ENCODE measurements at regions not wholly inside any gene's neighbourhood (a gene's known extent, or its start where the extent isn't known, plus 50 kb on each side); places are given as distances from the start of the nearest gene placed in this dataset.

DNA sequence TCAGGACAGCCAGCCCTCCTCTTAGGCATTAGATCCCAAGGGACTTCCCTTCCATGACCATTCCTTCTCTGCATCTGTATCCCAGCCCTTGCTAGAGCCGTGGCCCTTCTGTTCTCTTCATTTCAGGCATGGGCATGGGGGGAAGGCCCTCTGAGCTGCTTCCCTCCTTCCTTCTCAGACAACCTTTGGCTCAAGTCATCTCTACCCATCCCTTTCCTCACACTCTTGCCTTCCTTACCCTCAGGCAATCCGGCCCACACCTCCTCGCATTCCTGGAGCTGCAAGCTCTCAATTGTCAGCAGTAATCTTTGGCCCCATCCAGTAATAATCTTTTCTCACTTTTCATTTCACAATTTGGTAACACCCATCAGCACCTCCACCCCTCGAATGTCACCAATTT, 426.9 kb upstream of the JARID2 start:
- ATAC-seq (ENCODE audit: low read depth): no peak
- no peak overlapping the region for H3K27ac ChIP-seq (ENCODE audit: poor library complexity, severe bottlenecking)
- no peaks in the 10 kb centered on the region for H3K27me3 ChIP-seq (ENCODE audit: insufficient read depth, poor library complexity, severe bottlenecking)
- no peak for DNase-seq (ENCODE audit: low spot score)
- H3K36me3 ChIP-seq (ENCODE audit: low read depth): no peaks in the 10 kb centered on the region
- TF ChIP-seq, protein P1, sequence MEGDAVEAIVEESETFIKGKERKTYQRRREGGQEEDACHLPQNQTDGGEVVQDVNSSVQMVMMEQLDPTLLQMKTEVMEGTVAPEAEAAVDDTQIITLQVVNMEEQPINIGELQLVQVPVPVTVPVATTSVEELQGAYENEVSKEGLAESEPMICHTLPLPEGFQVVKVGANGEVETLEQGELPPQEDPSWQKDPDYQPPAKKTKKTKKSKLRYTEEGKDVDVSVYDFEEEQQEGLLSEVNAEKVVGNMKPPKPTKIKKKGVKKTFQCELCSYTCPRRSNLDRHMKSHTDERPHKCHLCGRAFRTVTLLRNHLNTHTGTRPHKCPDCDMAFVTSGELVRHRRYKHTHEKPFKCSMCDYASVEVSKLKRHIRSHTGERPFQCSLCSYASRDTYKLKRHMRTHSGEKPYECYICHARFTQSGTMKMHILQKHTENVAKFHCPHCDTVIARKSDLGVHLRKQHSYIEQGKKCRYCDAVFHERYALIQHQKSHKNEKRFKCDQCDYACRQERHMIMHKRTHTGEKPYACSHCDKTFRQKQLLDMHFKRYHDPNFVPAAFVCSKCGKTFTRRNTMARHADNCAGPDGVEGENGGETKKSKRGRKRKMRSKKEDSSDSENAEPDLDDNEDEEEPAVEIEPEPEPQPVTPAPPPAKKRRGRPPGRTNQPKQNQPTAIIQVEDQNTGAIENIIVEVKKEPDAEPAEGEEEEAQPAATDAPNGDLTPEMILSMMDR (IDR thresholded peaks at IDR 0.05; ENCODE audit: poor library complexity, severe bottlenecking): no peak
- H3K9me3 ChIP-seq (ENCODE audit: severe bottlenecking): no peaks in the 10 kb centered on the region
- H3K4me3 ChIP-seq (ENCODE audit: severe bottlenecking): no peak overlapping the region
- H3K4me1 ChIP-seq (ENCODE audit: insufficient read depth, poor library complexity, severe bottlenecking): no peaks in the 10 kb centered on the region

DNA sequence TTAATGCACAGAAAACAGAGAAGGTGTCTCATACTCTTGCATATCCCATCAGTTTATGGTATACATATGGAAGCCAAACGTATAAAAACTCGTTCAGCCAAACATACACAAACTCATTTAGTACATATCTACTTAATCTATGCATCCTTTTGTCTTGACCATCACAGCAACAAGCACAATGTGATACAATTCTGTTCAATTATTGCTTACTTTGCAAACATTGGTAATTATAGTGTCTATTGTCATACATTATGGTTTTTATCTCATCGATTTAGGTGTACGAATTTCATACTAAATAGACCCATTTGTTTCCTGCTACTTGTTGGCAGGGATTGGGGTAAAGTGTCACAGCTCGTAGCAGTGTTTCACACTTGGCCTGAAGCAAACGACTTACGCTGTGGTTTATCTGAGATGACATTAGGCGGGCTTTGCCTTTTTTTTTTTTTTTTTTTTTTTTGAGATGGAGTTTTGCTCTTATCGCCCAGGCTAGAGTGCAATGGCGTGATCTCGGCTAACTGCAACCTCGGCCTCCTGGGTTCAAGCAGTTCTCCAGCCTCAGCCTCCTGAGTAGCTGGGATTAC, 425.9 kb upstream of the JARID2 start:
- TF ChIP-seq, protein P1 (IDR thresholded peaks at IDR 0.05; ENCODE audit: poor library complexity, severe bottlenecking): no peak
- H3K9me3 ChIP-seq (ENCODE audit: severe bottlenecking): no peaks in the 10 kb centered on the region
- ATAC-seq (ENCODE audit: low read depth): no peak
- no peaks in the 10 kb centered on the region for H3K36me3 ChIP-seq (ENCODE audit: low read depth)
- H3K27ac ChIP-seq (ENCODE audit: poor library complexity, severe bottlenecking): no peak overlapping the region
- no peaks in the 10 kb centered on the region for H3K27me3 ChIP-seq (ENCODE audit: insufficient read depth, poor library complexity, severe bottlenecking)
- no peak for DNase-seq (ENCODE audit: low spot score)
- H3K4me3 ChIP-seq (ENCODE audit: severe bottlenecking): no peak overlapping the region
- no peaks in the 10 kb centered on the region for H3K4me1 ChIP-seq (ENCODE audit: insufficient read depth, poor library complexity, severe bottlenecking)

DNA sequence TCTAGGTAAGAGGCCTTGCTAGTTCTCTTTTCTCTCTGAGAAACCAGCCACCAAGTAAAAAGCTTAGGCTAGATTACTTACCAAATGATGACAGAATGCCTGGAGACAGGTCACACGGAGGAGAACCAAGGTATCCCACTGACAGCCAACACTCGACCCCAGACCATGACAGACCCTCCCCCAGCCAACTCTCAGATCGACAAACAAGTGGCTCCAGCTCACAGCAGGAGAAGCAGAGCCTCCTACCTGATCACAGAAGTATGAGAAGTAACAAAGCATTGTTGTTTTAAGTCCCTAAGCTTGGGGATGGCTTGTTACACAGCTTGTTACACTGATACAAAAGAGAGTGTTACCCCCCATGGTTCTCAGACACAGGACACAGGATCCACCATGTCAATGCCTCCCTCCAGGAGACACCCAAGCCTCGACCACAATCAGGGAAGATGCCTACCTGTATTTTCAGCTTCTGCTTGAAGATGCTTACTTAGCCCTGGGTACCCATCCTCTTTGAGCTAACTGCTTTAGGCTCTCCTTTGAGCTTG, 423.8 kb upstream of the JARID2 start:
- no peaks in the 10 kb centered on the region for H3K27me3 ChIP-seq (ENCODE audit: insufficient read depth, poor library complexity, severe bottlenecking)
- ATAC-seq (ENCODE audit: low read depth) (no peak), DNase-seq (ENCODE audit: low spot score) (no peak)
- H3K4me3 ChIP-seq (ENCODE audit: severe bottlenecking): no peak overlapping the region
- no peaks in the 10 kb centered on the region for H3K9me3 ChIP-seq (ENCODE audit: severe bottlenecking)
- H3K4me1 ChIP-seq (ENCODE audit: insufficient read depth, poor library complexity, severe bottlenecking): no peaks in the 10 kb centered on the region
- TF ChIP-seq, protein P1 (IDR thresholded peaks at IDR 0.05; ENCODE audit: poor library complexity, severe bottlenecking): no peak
- H3K36me3 ChIP-seq (ENCODE audit: low read depth): no peaks in the 10 kb centered on the region
- no peak overlapping the region for H3K27ac ChIP-seq (ENCODE audit: poor library complexity, severe bottlenecking)

DNA sequence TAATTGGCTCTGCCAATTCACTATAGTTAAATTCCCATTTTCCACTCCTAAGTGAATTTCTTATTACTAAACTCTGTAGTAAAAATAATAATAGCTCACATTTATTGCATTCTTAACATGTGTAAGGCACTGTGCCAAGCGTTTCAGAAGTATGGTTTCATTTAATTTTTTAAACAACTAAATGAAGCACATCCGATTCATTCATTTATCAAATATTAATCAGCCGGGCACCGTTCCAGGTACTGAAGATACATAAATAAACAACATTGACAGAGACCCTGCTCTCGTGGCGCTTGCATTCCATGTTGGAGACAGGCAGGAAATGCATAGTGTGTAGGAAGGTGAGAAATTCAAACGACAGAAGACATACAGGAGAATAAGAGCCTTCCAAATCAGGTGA, 423.2 kb upstream of the JARID2 start:
- no peaks in the 10 kb centered on the region for H3K27me3 ChIP-seq (ENCODE audit: insufficient read depth, poor library complexity, severe bottlenecking)
- ATAC-seq (ENCODE audit: low read depth): no peak
- no peaks in the 10 kb centered on the region for H3K9me3 ChIP-seq (ENCODE audit: severe bottlenecking)
- no peak overlapping the region for H3K4me3 ChIP-seq (ENCODE audit: severe bottlenecking)
- H3K4me1 ChIP-seq (ENCODE audit: insufficient read depth, poor library complexity, severe bottlenecking): no peaks in the 10 kb centered on the region
- DNase-seq (ENCODE audit: low spot score): no peak
- no peak overlapping the region for H3K27ac ChIP-seq (ENCODE audit: poor library complexity, severe bottlenecking)
- TF ChIP-seq, protein P1 (IDR thresholded peaks at IDR 0.05; ENCODE audit: poor library complexity, severe bottlenecking): no peak
- H3K36me3 ChIP-seq (ENCODE audit: low read depth): no peaks in the 10 kb centered on the region

DNA sequence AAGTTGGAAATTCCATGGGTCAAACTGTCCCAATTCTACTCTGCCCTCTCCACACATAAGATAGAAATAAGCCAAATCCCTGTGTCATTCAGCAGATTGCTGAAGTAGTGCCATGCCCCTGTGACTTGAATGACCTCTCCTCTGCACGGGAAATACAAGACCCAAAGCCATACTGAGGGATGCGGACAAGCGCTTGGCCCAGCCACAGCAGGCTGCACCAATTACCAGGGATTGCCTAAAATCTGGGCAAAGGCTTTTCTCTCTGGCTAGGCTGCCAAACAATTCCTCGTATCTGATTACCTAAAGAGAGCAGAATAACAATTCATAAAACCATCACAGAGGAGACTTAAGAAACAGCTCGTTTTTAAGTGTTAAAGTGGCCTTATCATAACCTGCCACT, 421.8 kb upstream of the JARID2 start:
- H3K36me3 ChIP-seq (ENCODE audit: low read depth): no peaks in the 10 kb centered on the region
- ATAC-seq (ENCODE audit: low read depth) (no peak), DNase-seq (ENCODE audit: low spot score) (no peak)
- no peak overlapping the region for H3K27ac ChIP-seq (ENCODE audit: poor library complexity, severe bottlenecking)
- no peak overlapping the region for H3K4me3 ChIP-seq (ENCODE audit: severe bottlenecking)
- no peaks in the 10 kb centered on the region for H3K9me3 ChIP-seq (ENCODE audit: severe bottlenecking)
- no peaks in the 10 kb centered on the region for H3K4me1 ChIP-seq (ENCODE audit: insufficient read depth, poor library complexity, severe bottlenecking)
- no peaks in the 10 kb centered on the region for H3K27me3 ChIP-seq (ENCODE audit: insufficient read depth, poor library complexity, severe bottlenecking)
- TF ChIP-seq, protein P1 (IDR thresholded peaks at IDR 0.05; ENCODE audit: poor library complexity, severe bottlenecking): no peak
